GM18870 (cell line): ENCODE measurements at regions not wholly inside any gene's neighbourhood (a gene's known extent, or its start where the extent isn't known, plus 50 kb on each side); places are given as distances from the start of the nearest gene placed in this dataset.

Experiments
- ATAC-seq: cut with Tn5 transposase; IDR thresholded peaks from one replicate; pipeline ENCODE4 v1.9.1; 2021; ENCODE audit warnings: moderate library complexity; ENCODE audit not compliant: unreplicated experiment

GRCh38 chr10:84993251-84994035 lies 665.1 kb downstream of the CCSER2 start:
- ATAC-seq: no peak

- ATAC-seq: no peak
These were observed 666.3 kb downstream of the CCSER2 start for GRCh38 chr10:84994722-84995121.

GRCh38 chr10:84996580-84996979 lies 668.2 kb downstream of the CCSER2 start:
- ATAC-seq: no peak

- ATAC-seq: no peak
These were observed 669.5 kb downstream of the CCSER2 start for GRCh38 chr10:84997870-84998269.

GRCh38 chr10:84999929-85000328 lies 671.5 kb downstream of the CCSER2 start:
- ATAC-seq: no peak

GRCh38 chr10:85003083-85003482 lies 674.7 kb downstream of the CCSER2 start:
- no peak for ATAC-seq

- ATAC-seq: no peak
These were observed 680.2 kb downstream of the CCSER2 start for GRCh38 chr10:85008488-85009184.

- ATAC-seq: no peak
These were observed 683.9 kb downstream of the CCSER2 start for GRCh38 chr10:85012305-85012704.

GRCh38 chr10:85026878-85027467 lies 698.6 kb downstream of the CCSER2 start:
- no peak for ATAC-seq

- no peak for ATAC-seq
These were observed 704.6 kb downstream of the CCSER2 start for GRCh38 chr10:85032981-85033380.

GRCh38 chr10:85036661-85037060 lies 708.3 kb downstream of the CCSER2 start:
- no peak for ATAC-seq

GRCh38 chr10:85039311-85039710 lies 710.9 kb downstream of the CCSER2 start:
- no peak for ATAC-seq

GRCh38 chr10:85043207-85043606 lies 714.8 kb downstream of the CCSER2 start:
- ATAC-seq: no peak

GRCh38 chr10:85045046-85045445 lies 716.7 kb downstream of the CCSER2 start:
- ATAC-seq: no peak

- no peak for ATAC-seq
These were observed 718.9 kb downstream of the CCSER2 start for GRCh38 chr10:85047170-85047834.

- no peak for ATAC-seq
These were observed 719.6 kb downstream of the CCSER2 start for GRCh38 chr10:85047979-85048378.

GRCh38 chr10:85048644-85049043 lies 720.3 kb downstream of the CCSER2 start:
- no peak for ATAC-seq

GRCh38 chr10:85060944-85061343 lies 732.6 kb downstream of the CCSER2 start:
- no peak for ATAC-seq

GRCh38 chr10:85061401-85061800 lies 733.0 kb downstream of the CCSER2 start:
- no peak for ATAC-seq

GRCh38 chr10:85067955-85068354 lies 739.6 kb downstream of the CCSER2 start:
- peak; percentile 53 for ATAC-seq

- no peak for ATAC-seq
These were observed 752.5 kb downstream of the CCSER2 start for GRCh38 chr10:85080934-85081333.
